GM19372 (cell line): ENCODE measurements at regions not wholly inside any gene's neighbourhood (a gene's known extent, or its start where the extent isn't known, plus 50 kb on each side); places are given as distances from the start of the nearest gene placed in this dataset.

ENCODE experiments used
- ATAC-seq: cut with Tn5 transposase; IDR thresholded peaks from one replicate; pipeline ENCODE4 v1.9.1; 2021; ENCODE audit warnings: mild to moderate bottlenecking, low read depth, moderate library complexity; ENCODE audit not compliant: unreplicated experiment

GRCh38 chr4:175424111-175424510 lies 388.0 kb downstream of the GPM6A start:
- no peak for ATAC-seq

DNA sequence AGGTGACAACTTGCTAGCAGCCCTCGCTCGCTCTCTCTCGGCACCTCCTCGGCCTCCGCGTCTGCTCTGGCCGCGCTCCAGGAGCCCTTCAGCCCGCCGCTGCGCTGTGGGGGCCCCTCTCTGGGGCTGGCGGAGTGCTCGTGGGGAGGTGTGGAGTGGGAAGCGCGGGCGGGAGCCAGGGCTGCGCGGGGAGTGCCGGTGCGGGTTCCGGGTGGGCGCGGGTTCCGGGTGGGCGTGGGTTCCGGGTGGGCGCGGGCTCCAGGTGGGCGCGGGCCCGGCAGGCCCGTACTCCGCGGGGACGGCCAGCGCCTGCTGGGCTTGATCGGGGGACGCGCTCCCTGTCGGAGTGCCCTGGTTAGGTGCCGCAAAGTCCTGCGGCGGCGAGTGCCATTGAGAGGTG lies 384.3 kb downstream of the GPM6A start:
- no peak for ATAC-seq

GRCh38 chr4:175431694-175432093 lies 380.4 kb downstream of the GPM6A start:
- no peak for ATAC-seq

DNA sequence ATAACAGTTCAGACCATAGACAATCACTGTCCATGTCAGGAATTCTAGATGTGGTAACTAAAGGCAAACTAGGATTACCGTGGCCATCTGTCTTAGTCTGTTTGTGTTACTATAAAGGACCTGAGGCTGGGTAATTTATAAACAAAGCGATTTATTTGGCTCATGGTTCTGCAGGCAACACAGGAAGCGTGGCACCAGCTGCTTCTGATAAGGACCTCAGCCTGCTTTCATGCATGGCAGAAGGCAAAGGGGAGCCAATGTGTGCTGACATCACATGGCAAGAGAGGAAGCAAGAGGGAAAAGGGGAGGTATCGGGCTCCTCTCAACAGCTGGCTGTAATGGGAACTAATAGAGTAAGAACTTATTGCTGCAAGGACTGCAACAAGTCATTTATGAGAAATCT lies 376.7 kb downstream of the GPM6A start:
- no peak for ATAC-seq

GRCh38 chr4:175436196-175436595 lies 375.9 kb downstream of the GPM6A start:
- ATAC-seq: no peak

DNA sequence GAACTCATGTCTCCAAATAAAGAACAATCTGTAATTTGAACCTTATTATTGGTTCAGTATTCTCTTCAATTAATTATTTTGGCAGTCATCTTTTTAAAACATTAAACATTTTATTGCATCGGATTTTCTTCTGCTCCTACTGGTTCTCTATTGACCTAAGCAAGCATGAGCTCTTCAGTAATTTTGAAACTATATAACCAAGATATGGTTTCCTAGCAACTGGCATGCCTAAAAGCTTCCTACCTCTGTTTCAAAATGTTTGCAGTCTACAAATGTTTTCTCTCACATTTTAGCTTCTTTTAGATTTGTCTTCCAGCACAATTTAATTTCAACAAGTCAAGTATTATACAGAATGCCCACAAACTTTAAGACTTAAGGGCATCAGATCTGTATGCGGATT lies 371.3 kb downstream of the GPM6A start:
- no peak for ATAC-seq

- no peak for ATAC-seq
Measured at GRCh38 chr4:175441256-175441655, 370.8 kb downstream of the GPM6A start.

DNA sequence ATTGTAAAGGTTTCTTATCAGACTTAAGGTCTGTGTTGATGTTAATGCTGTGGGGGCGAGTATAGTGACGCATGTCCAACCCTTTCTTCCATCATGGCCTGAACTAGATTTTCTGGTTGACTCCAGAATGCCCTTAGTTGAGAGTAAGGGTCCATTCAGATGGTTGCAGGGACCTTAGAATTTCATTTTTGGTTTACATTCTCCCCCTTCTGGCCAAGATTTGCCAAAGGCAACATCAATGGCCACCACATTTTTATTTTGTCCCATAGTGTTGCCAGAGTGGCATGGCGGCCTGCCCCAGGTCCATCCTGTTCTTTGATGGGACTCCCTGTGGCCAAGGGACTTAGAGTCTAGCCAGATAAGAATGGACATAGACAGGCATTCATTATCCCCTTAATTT lies 368.5 kb downstream of the GPM6A start:
- no peak for ATAC-seq

- ATAC-seq: no peak
Measured at GRCh38 chr4:175444512-175444911, 367.6 kb downstream of the GPM6A start.

DNA sequence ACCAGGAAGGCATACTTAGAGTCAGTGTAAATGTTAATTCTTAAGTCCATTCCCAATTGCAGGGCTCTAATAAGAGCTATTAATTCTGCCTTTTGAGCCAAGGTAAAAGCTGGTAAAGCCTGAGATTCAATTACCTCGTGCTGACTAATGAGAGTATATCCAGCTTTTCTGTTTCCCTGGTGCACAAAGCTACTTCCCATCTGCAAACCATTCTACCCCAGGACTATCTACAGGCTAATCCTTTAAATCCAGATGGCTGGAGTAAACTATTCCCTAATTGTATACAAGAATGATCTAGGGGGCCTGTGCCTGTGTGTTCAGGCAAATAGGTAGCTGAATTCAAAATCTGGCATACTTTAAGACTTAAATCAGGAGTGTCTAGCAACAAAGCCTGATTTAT lies 365.0 kb downstream of the GPM6A start:
- ATAC-seq: no peak

- ATAC-seq: no peak
Measured at GRCh38 chr4:175450446-175450845, 361.6 kb downstream of the GPM6A start.

- ATAC-seq: no peak
Measured at GRCh38 chr4:175451238-175451965, 360.7 kb downstream of the GPM6A start.

GRCh38 chr4:175453456-175453855 lies 358.6 kb downstream of the GPM6A start:
- no peak for ATAC-seq

DNA sequence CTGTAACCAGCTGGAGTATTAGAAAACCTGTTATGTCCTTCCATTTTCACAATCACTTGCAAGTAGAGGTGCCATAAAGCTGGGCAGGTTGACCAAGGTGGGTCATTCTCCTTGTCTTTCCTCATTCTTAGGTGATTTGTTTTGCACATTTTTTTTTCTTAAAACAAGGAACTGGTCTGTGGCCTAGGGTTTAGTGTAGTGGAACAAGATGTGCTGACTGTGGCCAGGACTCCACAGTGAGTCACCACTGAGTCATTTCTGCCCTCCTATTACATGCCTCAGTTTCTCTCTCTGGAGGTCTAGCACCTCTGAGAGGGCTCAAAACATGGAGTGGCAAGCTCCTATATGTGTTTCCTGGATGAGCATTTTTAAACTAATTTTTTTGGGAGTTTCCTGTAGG lies 355.9 kb downstream of the GPM6A start:
- no peak for ATAC-seq

- no peak for ATAC-seq
Measured at GRCh38 chr4:175457956-175458355, 354.1 kb downstream of the GPM6A start.

DNA sequence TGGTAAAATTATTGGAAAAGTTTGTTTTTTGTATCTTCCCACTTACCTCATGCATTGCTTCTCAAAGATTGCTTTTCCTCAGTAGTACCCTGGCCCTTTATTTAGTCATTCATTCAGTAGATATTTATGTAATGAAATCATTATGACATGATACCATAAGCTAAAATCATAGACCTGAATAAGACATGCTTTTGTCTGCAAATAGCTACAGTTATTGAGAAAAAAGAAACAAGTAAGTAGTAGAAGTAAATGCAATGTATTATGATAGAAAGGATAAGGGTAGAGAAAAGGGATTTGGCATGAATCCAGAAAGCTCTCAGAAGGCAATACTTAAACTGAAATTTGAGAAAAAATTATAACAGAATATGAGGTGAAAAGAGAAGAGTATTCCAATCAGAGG lies 352.5 kb downstream of the GPM6A start:
- ATAC-seq: no peak

DNA sequence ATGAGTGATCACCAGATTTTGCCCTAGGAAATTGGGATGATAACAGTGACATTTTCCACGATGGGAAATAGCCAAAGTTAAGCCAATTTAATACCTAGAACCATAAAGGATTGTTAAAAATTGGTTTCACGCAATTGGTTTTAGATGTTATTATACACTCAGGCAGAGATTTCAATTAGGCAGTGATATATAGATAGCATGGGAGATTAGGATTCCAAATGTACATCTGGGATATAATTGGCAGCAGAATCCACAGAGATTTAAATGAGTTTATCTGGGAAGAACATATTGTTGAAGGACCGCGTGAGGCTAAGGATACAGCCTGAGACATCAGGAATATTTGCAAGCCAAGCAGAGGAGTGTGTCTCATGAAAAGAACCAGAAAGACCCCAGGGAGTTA lies 351.6 kb downstream of the GPM6A start:
- no peak for ATAC-seq

DNA sequence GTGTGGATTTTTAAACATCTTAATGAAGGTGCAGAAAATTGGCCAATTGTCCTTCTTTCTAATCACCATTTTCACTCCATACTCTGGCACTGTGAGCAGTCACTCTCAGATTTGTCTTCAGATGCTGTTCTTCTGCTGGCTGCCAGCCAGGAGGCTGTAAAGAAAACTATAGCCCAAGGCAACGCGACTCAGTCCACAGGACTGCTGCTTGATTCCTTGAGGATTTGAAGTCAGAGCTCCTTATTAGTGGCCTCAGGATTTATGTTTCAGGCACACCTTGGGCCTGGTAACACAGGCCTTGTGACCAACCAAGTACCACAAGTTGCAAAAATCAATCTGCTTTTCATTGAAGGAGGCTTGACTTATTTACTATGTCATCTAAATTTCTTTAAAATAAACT lies 342.6 kb downstream of the GPM6A start:
- ATAC-seq: no peak

GRCh38 chr4:175470131-175470530 lies 341.9 kb downstream of the GPM6A start:
- ATAC-seq: no peak

DNA sequence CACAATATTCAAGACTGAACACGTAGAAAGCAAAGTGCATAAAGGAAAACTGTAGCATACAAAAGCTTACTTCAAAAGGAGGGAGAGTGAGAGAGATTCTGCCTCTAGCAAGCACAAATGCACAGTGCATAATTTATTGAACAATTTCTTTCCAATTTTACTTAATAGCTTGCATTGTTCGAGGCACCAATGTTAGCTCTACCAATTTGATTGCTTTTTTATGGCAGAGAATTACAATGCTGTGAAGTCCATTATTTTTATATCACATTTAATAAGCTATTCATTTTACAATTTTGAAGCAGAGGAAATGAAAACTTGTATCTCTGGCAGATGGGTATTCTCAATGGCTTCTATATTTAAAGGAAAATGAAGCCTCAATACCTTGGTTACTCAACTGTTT lies 331.7 kb downstream of the GPM6A start:
- ATAC-seq: no peak

DNA sequence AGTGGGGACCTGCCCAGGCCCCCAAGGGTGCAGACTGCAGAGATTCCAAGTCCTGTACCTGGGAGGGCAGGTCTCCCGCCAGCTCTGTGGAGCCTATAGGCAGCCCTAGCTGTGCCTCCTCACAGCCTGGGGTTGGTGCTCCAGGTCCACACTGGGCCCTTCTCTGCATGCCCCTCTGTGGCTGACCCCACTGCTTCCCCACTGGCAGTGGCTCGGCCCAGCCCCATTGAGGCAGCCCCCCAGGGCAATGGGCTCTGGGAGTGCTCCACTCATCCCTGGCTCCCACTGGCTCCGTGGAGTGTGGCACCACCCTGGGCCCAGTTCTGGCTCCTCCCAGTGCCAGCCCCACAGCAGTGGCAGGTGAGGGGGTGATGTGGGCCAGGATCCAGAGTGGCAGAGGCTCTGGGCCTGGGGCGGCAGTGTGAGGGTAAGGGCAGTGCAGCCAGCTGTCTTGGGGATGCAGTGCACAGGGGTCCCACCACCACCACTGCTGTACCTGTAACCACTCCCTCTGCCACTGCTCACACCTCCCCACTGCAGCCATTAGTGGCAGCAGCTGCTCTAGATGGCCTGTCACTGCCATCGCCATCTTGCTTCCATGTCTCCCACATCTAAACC lies 312.2 kb downstream of the GPM6A start:
- no peak for ATAC-seq

GRCh38 chr4:175504318-175504717 lies 307.7 kb downstream of the GPM6A start:
- no peak for ATAC-seq
